Right lobe of liver (tissue), 6 donors: ENCODE measurements at regions not wholly inside any gene's neighbourhood (a gene's known extent, or its start where the extent isn't known, plus 50 kb on each side); places are given as distances from the start of the nearest gene placed in this dataset.

Experiments
- ATAC-seq, 4 donors: fragments of 200-7000 bp; cut with Tn5 transposase; one replicate each; pipeline ENCODE4 v1.9.1; 2020; ENCODE audit warnings: mild to moderate bottlenecking in 4 of 4, moderate library complexity in 4 of 4
- DNase-seq, 3 donors: peaks; one replicate each; pipeline ENCODE4 v3.0.0-alpha.2; 2020
- H3K27ac ChIP-seq, 3 donors: fragments of 200-600 bp; one replicate each; pipeline ENCODE4 v1.8.0; 2022
- H3K27me3 ChIP-seq, 2 donors: fragments of 200-600 bp; one replicate each; pipeline ENCODE4 v1.8.0; 2022
- H3K36me3 ChIP-seq, 4 donors: fragments of 200-600 bp; sonication (generic) in 1 of 4; one replicate each; pipeline versions ENCODE4 v1.5.1 to v1.8.0; 2017 to 2022; ENCODE audit warnings: control low read depth in 1 of 4
- H3K4me1 ChIP-seq, 4 donors: fragments of 200-600 bp; sonication (generic) in 1 of 4; one replicate each; pipeline versions ENCODE4 v1.5.1 to v1.8.0; 2017 to 2022; ENCODE audit warnings: control low read depth in 1 of 4
- H3K4me3 ChIP-seq, 3 donors: fragments of 200-600 bp; one replicate each; pipeline ENCODE4 v1.8.0; 2022
- H3K9me3 ChIP-seq, 4 donors: fragments of 200-600 bp; sonication (generic) in 1 of 4; one replicate each; pipeline versions ENCODE4 v1.5.1 to v1.8.0; 2017 to 2022; ENCODE audit warnings: control low read depth in 1 of 4
- CTCF ChIP-seq, 4 donors: fragments of 200-600 bp in 3 of 4; fragments of 450-650 bp in 1 of 4; IDR thresholded peaks; one replicate each; pipeline versions ENCODE4 v1.5.1 to v1.8.0; 2016 to 2022; ENCODE audit warnings: antibody characterized with exemption in 4 of 4, mild to moderate bottlenecking in 2 of 4
- POLR2A ChIP-seq: fragments of 450-650 bp; IDR thresholded peaks from one replicate; pipeline ENCODE4 v1.6.1; 2017; ENCODE audit warnings: antibody characterized with exemption, mild to moderate bottlenecking
- WGBS: methylation state at CpG from one replicate; pipeline ENCODE4 v1.1.6; 2018; ENCODE audit warnings: low coverage, low lambda C conversion rate; ENCODE audit not compliant: insufficient coverage; ENCODE audit errors: missing lambda C conversion rate; 5-methylcytosine and 5-hydroxymethylcytosine counted together
- intact Hi-C, 2 donors: fragments of 100-400 bp; cut with DNase I; formaldehyde crosslinking; loops; one replicate each; pipeline versions ENCODE4 v1.11.2 to v1.14.1; 2022
- donor health status: DM: no; HTN: yes; CAD: no.
- donor health status: DM: no; HTN: no; CAD: no.
- donor health status: DM: no; HTN: no; CAD: no.
- donor health status: DM: no; HTN: yes; CAD: no.
- donor health status: DM: no; HTN: yes; CAD: no.

- no peak for DNase-seq
Observed at GRCh38 chr5:23864786-23865185, 357.4 kb downstream of the PRDM9 start.

GRCh38 chr5:23877847-23878246 is 370.4 kb downstream of the PRDM9 start:
- Histone ChIP-seq H3K27me3 (no peaks in the 10 kb centered on the region), H3K9me3 (no peaks in the 10 kb centered on the region), H3K27ac (no peak overlapping the region), H3K36me3 (no peaks in the 10 kb centered on the region), H3K4me1 (no peaks in the 10 kb centered on the region), H3K4me3 (no peak overlapping the region)
- DNase-seq (no peak), ATAC-seq (no peak)
- intact Hi-C loops, result no loop called here
- TF ChIP-seq CTCF (IDR thresholded peaks at IDR 0.05), result no peak
- no peak for TF ChIP-seq POLR2A
- 88% methylated on average over 3 of the region's 3 CpGs for WGBS

More at GRCh38 chr5:23864786-23865185, 357.4 kb downstream of the PRDM9 start:
- intact Hi-C loops, result no loop called here
- Histone ChIP-seq H3K4me1 (no peaks in the 10 kb centered on the region), H3K9me3 (no peaks in the 10 kb centered on the region), H3K4me3 (no peak overlapping the region), H3K36me3 (no peaks in the 10 kb centered on the region), H3K27me3 (no peaks in the 10 kb centered on the region), H3K27ac (no peak overlapping the region)
- 53% methylated on average over 4 of the region's 5 CpGs for WGBS
- ATAC-seq, result no peak
- no peak for TF ChIP-seq POLR2A
- TF ChIP-seq CTCF (IDR thresholded peaks at IDR 0.05), result no peak

DNA sequence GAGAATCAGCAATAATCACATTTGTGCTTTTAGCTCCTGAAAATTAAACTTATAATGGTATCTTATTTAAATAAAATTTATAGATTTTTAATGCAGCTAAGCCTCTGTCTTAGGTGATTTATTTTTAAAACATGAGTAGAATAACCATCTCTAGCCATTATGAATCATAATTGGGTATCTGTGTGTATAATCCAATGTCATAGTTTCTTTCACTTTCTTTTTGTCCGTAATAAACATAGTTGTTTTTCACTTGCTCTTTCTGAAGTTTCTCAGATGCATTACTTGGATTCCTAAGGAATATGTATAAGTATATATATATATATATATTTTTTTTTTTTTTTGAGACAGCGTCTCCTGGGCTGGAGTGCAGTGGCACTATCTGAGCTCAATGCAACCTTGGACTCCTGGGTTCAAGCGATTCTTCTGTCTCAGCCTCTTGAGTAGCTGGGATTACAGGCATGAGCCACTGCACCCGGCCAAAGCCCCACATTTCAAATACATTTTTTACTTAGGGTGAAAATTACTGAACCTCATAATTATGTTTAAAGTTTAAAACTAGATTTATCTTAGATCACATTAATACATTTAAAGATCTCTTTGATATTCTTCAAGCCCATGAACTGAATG is 377.1 kb downstream of the PRDM9 start:
- Histone ChIP-seq H3K27me3 (no peaks in the 10 kb centered on the region), H3K4me3 (no peak overlapping the region), H3K36me3 (no peaks in the 10 kb centered on the region), H3K4me1 (no peaks in the 10 kb centered on the region), H3K9me3 (no peaks in the 10 kb centered on the region), H3K27ac (no peak overlapping the region)
- intact Hi-C loops, result no loop called here
- 61% methylated on average over 4 of the region's 4 CpGs for WGBS
- DNase-seq, result no peak
- no peak for ATAC-seq
- TF ChIP-seq CTCF (IDR thresholded peaks at IDR 0.05) (no peak), POLR2A (no peak)

- H3K36me3 ChIP-seq, result no peaks in the 10 kb centered on the region
- 69% methylated on average over 5 of the region's 5 CpGs for WGBS
- ATAC-seq (no peak), DNase-seq (no peak)
- no peaks in the 10 kb centered on the region for H3K27me3 ChIP-seq
- H3K4me3 ChIP-seq, result no peak overlapping the region
- TF ChIP-seq POLR2A, result no peak
- TF ChIP-seq CTCF (IDR thresholded peaks at IDR 0.05), result no peak
- intact Hi-C loops, result no loop called here
- H3K4me1 ChIP-seq, result no peaks in the 10 kb centered on the region
- no peaks in the 10 kb centered on the region for H3K9me3 ChIP-seq
- no peak overlapping the region for H3K27ac ChIP-seq
Observed at GRCh38 chr5:23893561-23893960, 386.2 kb downstream of the PRDM9 start.

DNA sequence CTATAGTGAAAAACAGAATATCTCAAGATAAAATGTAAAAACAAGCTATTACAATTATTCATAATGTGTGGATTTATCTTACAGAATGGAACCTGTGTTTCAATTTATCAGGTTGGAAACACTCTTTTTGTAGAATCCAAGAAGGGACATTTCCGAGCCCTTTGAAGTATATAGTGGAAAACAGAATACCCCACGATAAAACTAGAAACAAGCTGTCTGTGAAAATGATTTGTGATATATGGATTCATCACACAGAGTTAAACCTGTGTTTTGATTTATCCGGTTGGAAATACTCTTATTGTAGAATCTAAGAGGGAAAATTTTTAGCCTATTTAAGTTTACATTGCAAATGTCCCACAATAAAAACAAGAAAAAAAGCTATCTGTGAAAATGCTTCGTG is 388.2 kb downstream of the PRDM9 start:
- Histone ChIP-seq H3K27ac (no peak overlapping the region), H3K4me1 (no peaks in the 10 kb centered on the region), H3K4me3 (no peak overlapping the region), H3K36me3 (no peaks in the 10 kb centered on the region), H3K27me3 (no peaks in the 10 kb centered on the region), H3K9me3 (no peaks in the 10 kb centered on the region)
- intact Hi-C loops, result no loop called here
- no peak for ATAC-seq
- 55% methylated on average over 4 of the region's 4 CpGs for WGBS
- TF ChIP-seq CTCF (IDR thresholded peaks at IDR 0.05), result no peak
- no peak for TF ChIP-seq POLR2A
- DNase-seq, result no peak
